Left lobe of liver (tissue), 2 donors: ENCODE measurements at regions not wholly inside any gene's neighbourhood (a gene's known extent, or its start where the extent isn't known, plus 50 kb on each side); places are given as distances from the start of the nearest gene placed in this dataset.
"Not testable (repeated sequence)": the region's sequence is repeated elsewhere in the genome, so short reads cannot be mapped to it uniquely, and the experiment has no call there.

Source experiments
- ATAC-seq: fragments of 200-7000 bp; cut with Tn5 transposase; one replicate; pipeline ENCODE4 v1.9.1; 2020; ENCODE audit warnings: mild to moderate bottlenecking, moderate library complexity
- DNase-seq: peaks from one replicate; pipeline ENCODE4 v3.0.0-alpha.2; 2020; ENCODE audit warnings: low spot score
- donor health status: DM: no; HTN: no; CAD: no; lungs with moderate emphysema.
- donor health status: DM: no; HTN: yes; CAD: no.

GRCh38 chr5:101783241-101784013, 512.7 kb downstream of the SLCO4C1 start:
- ATAC-seq (no peak), DNase-seq (no peak)

GRCh38 chr5:101782352-101783103, 513.6 kb downstream of the SLCO4C1 start:
- DNase-seq (no peak), ATAC-seq (no peak)

- DNase-seq (no peak), ATAC-seq (no peak)
These were observed 545.0 kb downstream of the SLCO4C1 start for GRCh38 chr5:101751105-101751504.

- DNase-seq, ATAC-seq: not testable (repeated sequence)
These were observed 553.1 kb downstream of the SLCO4C1 start for GRCh38 chr5:101743000-101743399.

GRCh38 chr5:101728933-101729332, 567.2 kb downstream of the SLCO4C1 start:
- DNase-seq (no peak), ATAC-seq (no peak)

- no peak for DNase-seq
- no peak for ATAC-seq
These were observed 574.5 kb downstream of the SLCO4C1 start for GRCh38 chr5:101721543-101721942.

GRCh38 chr5:101720033-101720432, 576.1 kb downstream of the SLCO4C1 start:
- no peak for ATAC-seq
- DNase-seq, result no peak

- DNase-seq, result no peak
- ATAC-seq, result no peak
These were observed 578.4 kb downstream of the SLCO4C1 start for GRCh38 chr5:101717721-101718120.

- no peak for DNase-seq
- ATAC-seq, result no peak
These were observed 579.1 kb downstream of the SLCO4C1 start for GRCh38 chr5:101716941-101717340.

- DNase-seq, ATAC-seq: not testable (repeated sequence)
These were observed 580.3 kb downstream of the SLCO4C1 start for GRCh38 chr5:101715790-101716189.

GRCh38 chr5:101689306-101689705, 606.8 kb downstream of the SLCO4C1 start:
- ATAC-seq, result no peak
- DNase-seq, result no peak

- ATAC-seq, result no peak
- no peak for DNase-seq
These were observed 607.9 kb downstream of the SLCO4C1 start for GRCh38 chr5:101688156-101688555.

GRCh38 chr5:101687349-101687985, 608.6 kb downstream of the SLCO4C1 start:
- ATAC-seq (no peak), DNase-seq (no peak)

- no peak for ATAC-seq
- no peak for DNase-seq
These were observed 609.4 kb downstream of the SLCO4C1 start for GRCh38 chr5:101686536-101687157.

GRCh38 chr5:101679816-101680215, 616.3 kb downstream of the SLCO4C1 start:
- ATAC-seq, result no peak
- no peak for DNase-seq

GRCh38 chr5:101678481-101679193, 617.4 kb downstream of the SLCO4C1 start:
- DNase-seq (peak; percentile 57), ATAC-seq (peak; percentile 93)

GRCh38 chr5:101677961-101678360, 618.1 kb downstream of the SLCO4C1 start:
- DNase-seq (no peak), ATAC-seq (no peak)

- ATAC-seq, result no peak
- DNase-seq, result no peak
These were observed 619.4 kb downstream of the SLCO4C1 start for GRCh38 chr5:101676646-101677045.

- DNase-seq (no peak), ATAC-seq (no peak)
These were observed 620.4 kb downstream of the SLCO4C1 start for GRCh38 chr5:101675510-101676219.

GRCh38 chr5:101673120-101673519, 623.0 kb downstream of the SLCO4C1 start:
- no peak for DNase-seq
- ATAC-seq, result no peak
